ENCODE measurements at regions not wholly inside any gene's neighbourhood (a gene's known extent, or its start where the extent isn't known, plus 50 kb on each side); places are given as distances from the start of the nearest gene placed in this dataset.

- TF ChIP-seq CREB1 (CRISPR knock-in tag; IDR thresholded peaks at IDR 0.05; ENCODE audit: low read depth) (no peak), STAT1 (IDR thresholded peaks at IDR 0.05; ENCODE audit: unreplicated experiment) (no peak), ETS1 (IDR thresholded peaks at IDR 0.05) (no peak), EZH2 (IDR thresholded peaks at IDR 0.05; ENCODE audit: low read depth, unreplicated experiment) (no peak)
These were observed 145.0 kb upstream of the MEIS2 start (continued) for GRCh38 chr15:37245358-37245757.

- H3K36me3 ChIP-seq (ENCODE audit: insufficient read depth): no peaks in the 10 kb centered on the region
- TF ChIP-seq JUNB (IDR thresholded peaks at IDR 0.05; ENCODE audit: unreplicated experiment): no peak
- TF ChIP-seq ETS1 (IDR thresholded peaks at IDR 0.05): no peak
- TF ChIP-seq CREB1 (CRISPR knock-in tag; IDR thresholded peaks at IDR 0.05; ENCODE audit: low read depth): no peak
- TF ChIP-seq ZNF114 (CRISPR knock-in tag; IDR thresholded peaks at IDR 0.05): no peak
- TF ChIP-seq ZNF462 (CRISPR knock-in tag; IDR thresholded peaks at IDR 0.05): no peak
- TF ChIP-seq CTCF (conservative IDR thresholded peaks at IDR 0.05; ENCODE audit: low read depth in 2 of 2): no peak
- no peak for TF ChIP-seq NANOG (IDR thresholded peaks at IDR 0.05; ENCODE audit: borderline replicate concordance)
- no peaks in the 10 kb centered on the region for H4K20me1 ChIP-seq (replicated peaks; ENCODE audit: insufficient read depth)
- no peaks in the 10 kb centered on the region for H3K27me3 ChIP-seq (ENCODE audit: insufficient read depth)
- ATAC-seq: no peak
- Mint-ChIP-seq H3K4me1 (peaks cover 3% of the 10 kb centered on the region; the same call in 2 of the 3 replicates), H3K27ac (no peak overlapping the region), H3K4me3 (no peak overlapping the region), H3K27me3 (ENCODE audit: insufficient read depth, low read depth, poor library complexity) (no peaks in the 10 kb centered on the region), H3K36me3 (ENCODE audit: low read depth) (no peaks in the 10 kb centered on the region), H3K9me3 (no peaks in the 10 kb centered on the region)
- no peak overlapping the region for H3K4me2 ChIP-seq
- no peak for DNase-seq (ENCODE audit: low spot score)
- no peak overlapping the region for H3K27ac ChIP-seq (ENCODE audit: low read depth)
- H3K4me3 ChIP-seq: no peak overlapping the region
- H3K79me2 ChIP-seq (replicated peaks; ENCODE audit: insufficient read depth): no peaks in the 10 kb centered on the region
- no peaks in the 10 kb centered on the region for H3F3A ChIP-seq (replicated peaks; ENCODE audit: low read depth)
- no peaks in the 10 kb centered on the region for H3K4me1 ChIP-seq (ENCODE audit: insufficient read depth)
- no peaks in the 10 kb centered on the region for H3K9me2 ChIP-seq (ENCODE audit: insufficient read depth)
- H2AFZ ChIP-seq: no peak overlapping the region
These were observed 145.7 kb upstream of the MEIS2 start for GRCh38 chr15:37246065-37246464.

All from GM23338 (cell line).